ENCODE measurements at regions not wholly inside any gene's neighbourhood (a gene's known extent, or its start where the extent isn't known, plus 50 kb on each side); places are given as distances from the start of the nearest gene placed in this dataset.

- TF ChIP-seq, protein P1, sequence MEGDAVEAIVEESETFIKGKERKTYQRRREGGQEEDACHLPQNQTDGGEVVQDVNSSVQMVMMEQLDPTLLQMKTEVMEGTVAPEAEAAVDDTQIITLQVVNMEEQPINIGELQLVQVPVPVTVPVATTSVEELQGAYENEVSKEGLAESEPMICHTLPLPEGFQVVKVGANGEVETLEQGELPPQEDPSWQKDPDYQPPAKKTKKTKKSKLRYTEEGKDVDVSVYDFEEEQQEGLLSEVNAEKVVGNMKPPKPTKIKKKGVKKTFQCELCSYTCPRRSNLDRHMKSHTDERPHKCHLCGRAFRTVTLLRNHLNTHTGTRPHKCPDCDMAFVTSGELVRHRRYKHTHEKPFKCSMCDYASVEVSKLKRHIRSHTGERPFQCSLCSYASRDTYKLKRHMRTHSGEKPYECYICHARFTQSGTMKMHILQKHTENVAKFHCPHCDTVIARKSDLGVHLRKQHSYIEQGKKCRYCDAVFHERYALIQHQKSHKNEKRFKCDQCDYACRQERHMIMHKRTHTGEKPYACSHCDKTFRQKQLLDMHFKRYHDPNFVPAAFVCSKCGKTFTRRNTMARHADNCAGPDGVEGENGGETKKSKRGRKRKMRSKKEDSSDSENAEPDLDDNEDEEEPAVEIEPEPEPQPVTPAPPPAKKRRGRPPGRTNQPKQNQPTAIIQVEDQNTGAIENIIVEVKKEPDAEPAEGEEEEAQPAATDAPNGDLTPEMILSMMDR (IDR thresholded peaks at IDR 0.05) = no peak
- TF ChIP-seq POLR2A (IDR thresholded peaks at IDR 0.05) = no peak
Observed at GRCh38 chr22:49128874-49129273, 698.8 kb downstream of the BRD1 start.

Data from esophagus squamous epithelium (tissue), 4 donors.